Myocyte (in vitro differentiated cells): ENCODE measurements at regions not wholly inside any gene's neighbourhood (a gene's known extent, or its start where the extent isn't known, plus 50 kb on each side); places are given as distances from the start of the nearest gene placed in this dataset.

Experiments used
- DNase-seq: peaks from one replicate; pipeline ENCODE4 v3.0.0-alpha.2; 2012; ENCODE audit warnings: low read depth

GRCh38 chr3:40642812-40643211 is 118.1 kb downstream of the ZNF621 start:
- DNase-seq, result no peak

GRCh38 chr3:40645883-40646282 is 121.1 kb downstream of the ZNF621 start:
- DNase-seq, result peak; percentile 78

GRCh38 chr3:40649346-40649745 is 124.6 kb downstream of the ZNF621 start:
- DNase-seq, result peak; percentile 32

GRCh38 chr3:40652072-40652471 is 127.3 kb downstream of the ZNF621 start:
- DNase-seq, result no peak

GRCh38 chr3:40653001-40653400 is 128.2 kb downstream of the ZNF621 start:
- DNase-seq, result no peak

- DNase-seq, result no peak
Observed at GRCh38 chr3:40653878-40654277, 129.1 kb downstream of the ZNF621 start.

- DNase-seq, result no peak
Observed at GRCh38 chr3:40655551-40655950, 130.8 kb downstream of the ZNF621 start.

- DNase-seq, result no peak
Observed at GRCh38 chr3:40657623-40658022, 132.9 kb downstream of the ZNF621 start.

- no peak for DNase-seq
Observed at GRCh38 chr3:40658305-40658704, 133.5 kb downstream of the ZNF621 start.

GRCh38 chr3:40660554-40660953 is 135.8 kb downstream of the ZNF621 start:
- DNase-seq, result no peak

- no peak for DNase-seq
Observed at GRCh38 chr3:40661284-40661683, 136.5 kb downstream of the ZNF621 start.

GRCh38 chr3:40663280-40663679 is 138.5 kb downstream of the ZNF621 start:
- no peak for DNase-seq

- no peak for DNase-seq
Observed at GRCh38 chr3:40669176-40669575, 144.4 kb downstream of the ZNF621 start.

GRCh38 chr3:40672861-40673260 is 148.1 kb downstream of the ZNF621 start:
- DNase-seq, result no peak

- DNase-seq, result no peak
Observed at GRCh38 chr3:40677321-40677720, 152.6 kb downstream of the ZNF621 start.

GRCh38 chr3:40677749-40678148 is 153.0 kb downstream of the ZNF621 start:
- DNase-seq, result no peak

- DNase-seq, result no peak
Observed at GRCh38 chr3:40679290-40679689, 154.5 kb downstream of the ZNF621 start.

GRCh38 chr3:40680685-40681657 is 156.2 kb downstream of the ZNF621 start:
- DNase-seq, result no peak

GRCh38 chr3:40681658-40682055 is 156.9 kb downstream of the ZNF621 start:
- DNase-seq, result no peak

- no peak for DNase-seq
Observed at GRCh38 chr3:40689837-40690236, 165.1 kb downstream of the ZNF621 start.

- DNase-seq, result no peak
Observed at GRCh38 chr3:40690749-40691451, 166.1 kb downstream of the ZNF621 start.

GRCh38 chr3:40691452-40691861 is 166.7 kb downstream of the ZNF621 start:
- DNase-seq, result no peak
